OCI-LY7 (cell line): ENCODE measurements at regions not wholly inside any gene's neighbourhood (a gene's known extent, or its start where the extent isn't known, plus 50 kb on each side); places are given as distances from the start of the nearest gene placed in this dataset.

ENCODE experiments used
- EZH2phosphoT487 ChIP-seq: fragments of 200-600 bp; sonication (generic); IDR thresholded peaks from 2 replicates; pipeline ENCODE4 v1.6.1; 2018; ENCODE audit warnings: low read depth, borderline replicate concordance, mild to moderate bottlenecking, mixed run types, antibody characterized with exemption, low read length, moderate library complexity, mixed read lengths
- TF ChIP-seq, protein P1 (sequence below): fragments of 200-600 bp; sonication (generic); conservative IDR thresholded peaks from 2 replicates; pipeline ENCODE4 v1.5.1; 2014; ENCODE audit warnings: mild to moderate bottlenecking, antibody characterized with exemption, low read length, moderate library complexity, mixed read lengths

DNA sequence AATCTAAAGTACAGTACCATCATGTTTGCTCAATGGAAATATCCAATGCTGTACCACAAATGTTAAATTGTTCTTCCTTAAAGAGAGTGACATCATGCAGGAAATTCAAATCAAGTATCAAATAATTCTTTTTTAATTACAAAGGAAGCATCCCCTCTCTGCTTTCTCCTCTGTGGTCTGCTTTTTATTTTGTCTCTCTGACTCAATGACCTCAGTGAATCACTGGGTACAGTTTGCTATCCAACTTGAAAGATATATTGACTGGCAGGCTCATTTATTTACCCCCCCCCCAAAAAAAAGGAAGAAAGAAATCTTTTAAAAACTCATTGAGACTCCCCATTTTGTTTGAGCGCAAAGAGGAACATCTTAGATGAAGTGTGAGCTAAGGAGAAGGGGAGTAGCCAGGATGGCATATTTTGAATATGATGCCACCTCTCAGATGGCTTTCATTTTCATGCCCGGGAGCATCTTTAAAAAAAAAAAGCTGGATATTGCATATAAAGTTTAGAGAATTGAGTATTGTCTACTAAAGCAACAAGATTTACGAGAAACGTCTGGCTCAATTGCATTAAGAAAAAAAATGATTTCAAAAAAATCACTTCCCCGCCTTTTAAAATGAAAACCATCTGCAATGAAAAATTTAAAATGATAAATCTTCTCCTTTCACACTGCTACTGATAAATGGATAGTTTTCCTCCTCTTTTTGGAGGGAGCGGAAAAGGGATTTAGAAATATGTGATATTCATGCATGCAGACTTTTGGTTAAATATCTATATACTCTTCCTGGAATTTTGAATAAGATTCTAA, 307.1 kb upstream of the DPH6 start:
- TF ChIP-seq EZH2phosphoT487: no peak
- TF ChIP-seq, protein P1, sequence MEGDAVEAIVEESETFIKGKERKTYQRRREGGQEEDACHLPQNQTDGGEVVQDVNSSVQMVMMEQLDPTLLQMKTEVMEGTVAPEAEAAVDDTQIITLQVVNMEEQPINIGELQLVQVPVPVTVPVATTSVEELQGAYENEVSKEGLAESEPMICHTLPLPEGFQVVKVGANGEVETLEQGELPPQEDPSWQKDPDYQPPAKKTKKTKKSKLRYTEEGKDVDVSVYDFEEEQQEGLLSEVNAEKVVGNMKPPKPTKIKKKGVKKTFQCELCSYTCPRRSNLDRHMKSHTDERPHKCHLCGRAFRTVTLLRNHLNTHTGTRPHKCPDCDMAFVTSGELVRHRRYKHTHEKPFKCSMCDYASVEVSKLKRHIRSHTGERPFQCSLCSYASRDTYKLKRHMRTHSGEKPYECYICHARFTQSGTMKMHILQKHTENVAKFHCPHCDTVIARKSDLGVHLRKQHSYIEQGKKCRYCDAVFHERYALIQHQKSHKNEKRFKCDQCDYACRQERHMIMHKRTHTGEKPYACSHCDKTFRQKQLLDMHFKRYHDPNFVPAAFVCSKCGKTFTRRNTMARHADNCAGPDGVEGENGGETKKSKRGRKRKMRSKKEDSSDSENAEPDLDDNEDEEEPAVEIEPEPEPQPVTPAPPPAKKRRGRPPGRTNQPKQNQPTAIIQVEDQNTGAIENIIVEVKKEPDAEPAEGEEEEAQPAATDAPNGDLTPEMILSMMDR: no peak
